A549 (cell line): ENCODE measurements at regions not wholly inside any gene's neighbourhood (a gene's known extent, or its start where the extent isn't known, plus 50 kb on each side); places are given as distances from the start of the nearest gene placed in this dataset.

Experiments used
- CBX2 ChIP-seq: fragments of 200-600 bp; sonication (generic); IDR thresholded peaks from 2 replicates; pipeline ENCODE4 v1.6.1; 2016; ENCODE audit warnings: low read depth, mild to moderate bottlenecking, borderline replicate concordance
- CTCF ChIP-seq: fragments of >200 bp; sonication (Bioruptor Twin); formaldehyde crosslinking; IDR thresholded peaks from 3 replicates; pipeline ENCODE4 v1.5.1; 2016
- EP300 ChIP-seq, 2 experiments: fragments of >200 bp; sonication (Bioruptor Twin); formaldehyde crosslinking; IDR thresholded peaks; 2 replicates in 1 of 2; 3 replicates in 1 of 2; pipeline ENCODE4 v1.6.1; 2016 to 2017
- POLR2A ChIP-seq: IDR thresholded peaks from 2 replicates; pipeline ENCODE4 v1.6.1; 2012; ENCODE audit warnings: mild to moderate bottlenecking, low read length
- ZC3H11A ChIP-seq: fragments of 450-650 bp; IDR thresholded peaks from 2 replicates; pipeline ENCODE4 v1.6.1; 2014; ENCODE audit warnings: antibody characterized with exemption, mild to moderate bottlenecking

DNA sequence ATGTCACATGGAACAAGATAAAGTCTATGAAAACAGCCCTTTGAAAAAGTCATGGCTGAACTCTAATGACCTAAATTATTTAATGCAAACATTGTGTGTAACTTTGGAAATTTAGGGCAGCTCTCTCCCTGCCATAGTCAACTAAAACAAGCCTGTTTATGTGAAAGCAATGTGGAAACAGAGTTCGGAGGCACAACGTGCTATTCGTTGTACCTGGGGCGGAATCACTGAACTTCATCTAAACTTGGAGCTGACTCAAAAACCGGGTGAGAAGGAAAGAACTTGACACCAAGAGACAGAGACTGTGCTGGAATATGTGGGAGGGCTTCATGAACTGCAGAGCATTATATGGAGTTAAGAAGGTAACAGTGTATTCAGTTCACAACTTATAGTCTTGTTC lies 764.9 kb upstream of the GOLIM4 start:
- no peak for TF ChIP-seq POLR2A
- no peak for TF ChIP-seq CTCF
- TF ChIP-seq CBX2, result no peak
- TF ChIP-seq EP300 (IDR thresholded peaks at IDR 0.05), result no peak
- no peak for TF ChIP-seq ZC3H11A
